Stimulated activated CD4-positive, alpha-beta T cell treated with anti-CD3 and anti-CD28 coated beads, Interleukin-4, amount 100 ng/mL, for 48 hours (primary cell): ENCODE measurements at regions not wholly inside any gene's neighbourhood (a gene's known extent, or its start where the extent isn't known, plus 50 kb on each side); places are given as distances from the start of the nearest gene placed in this dataset.
"Not testable (repeated sequence)": the region's sequence is repeated elsewhere in the genome, so short reads cannot be mapped to it uniquely, and the experiment has no call there.

ENCODE experiments used
- DNase-seq, 2 donors: peaks; one replicate each; pipeline ENCODE4 v3.0.0-alpha.2; 2020; ENCODE audit warnings: low read depth in 2 of 2

DNA sequence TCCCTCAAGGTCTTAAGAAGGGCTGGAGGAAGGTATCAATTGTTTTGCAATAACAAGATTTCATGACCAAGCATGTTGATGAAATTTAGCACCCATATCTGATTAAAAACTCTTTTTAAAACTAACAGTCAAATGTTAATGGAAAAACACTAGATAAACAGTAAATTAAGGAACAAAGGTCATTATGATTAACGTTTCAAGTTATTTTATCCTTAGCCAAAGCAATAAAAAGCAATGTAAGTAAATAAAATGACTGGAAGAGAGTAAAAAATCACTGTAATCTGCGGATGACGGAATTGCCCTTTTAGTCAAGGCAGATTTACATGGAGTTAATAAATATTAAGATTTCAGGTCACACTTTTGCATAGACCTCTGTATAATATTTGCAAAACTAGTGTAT is 179.5 kb upstream of the KLF6 start:
- DNase-seq: no peak

GRCh38 chr10:3963191-3963673 is 178.2 kb upstream of the KLF6 start:
- no peak for DNase-seq

- no peak for DNase-seq
Observed at GRCh38 chr10:3961082-3961481, 176.1 kb upstream of the KLF6 start.

DNA sequence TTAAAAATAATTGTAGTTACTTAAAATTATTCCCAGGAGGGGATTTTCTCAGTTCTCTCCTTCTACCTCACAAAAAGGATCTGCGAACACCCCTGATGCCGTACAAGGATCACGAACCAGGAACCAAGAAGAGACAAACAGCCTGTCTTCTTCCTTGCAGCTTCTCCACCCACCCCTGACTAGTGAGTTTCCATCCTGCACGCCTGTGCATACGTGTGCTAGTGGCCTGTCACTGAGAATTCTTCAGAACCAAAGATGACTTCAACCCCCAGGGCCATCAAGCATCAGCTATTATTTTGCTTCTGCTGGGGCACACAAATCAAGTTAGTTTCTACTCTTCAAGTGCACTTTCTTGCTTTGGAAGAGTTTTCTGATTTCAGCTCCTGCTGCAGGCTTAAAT is 175.5 kb upstream of the KLF6 start:
- no peak for DNase-seq

DNA sequence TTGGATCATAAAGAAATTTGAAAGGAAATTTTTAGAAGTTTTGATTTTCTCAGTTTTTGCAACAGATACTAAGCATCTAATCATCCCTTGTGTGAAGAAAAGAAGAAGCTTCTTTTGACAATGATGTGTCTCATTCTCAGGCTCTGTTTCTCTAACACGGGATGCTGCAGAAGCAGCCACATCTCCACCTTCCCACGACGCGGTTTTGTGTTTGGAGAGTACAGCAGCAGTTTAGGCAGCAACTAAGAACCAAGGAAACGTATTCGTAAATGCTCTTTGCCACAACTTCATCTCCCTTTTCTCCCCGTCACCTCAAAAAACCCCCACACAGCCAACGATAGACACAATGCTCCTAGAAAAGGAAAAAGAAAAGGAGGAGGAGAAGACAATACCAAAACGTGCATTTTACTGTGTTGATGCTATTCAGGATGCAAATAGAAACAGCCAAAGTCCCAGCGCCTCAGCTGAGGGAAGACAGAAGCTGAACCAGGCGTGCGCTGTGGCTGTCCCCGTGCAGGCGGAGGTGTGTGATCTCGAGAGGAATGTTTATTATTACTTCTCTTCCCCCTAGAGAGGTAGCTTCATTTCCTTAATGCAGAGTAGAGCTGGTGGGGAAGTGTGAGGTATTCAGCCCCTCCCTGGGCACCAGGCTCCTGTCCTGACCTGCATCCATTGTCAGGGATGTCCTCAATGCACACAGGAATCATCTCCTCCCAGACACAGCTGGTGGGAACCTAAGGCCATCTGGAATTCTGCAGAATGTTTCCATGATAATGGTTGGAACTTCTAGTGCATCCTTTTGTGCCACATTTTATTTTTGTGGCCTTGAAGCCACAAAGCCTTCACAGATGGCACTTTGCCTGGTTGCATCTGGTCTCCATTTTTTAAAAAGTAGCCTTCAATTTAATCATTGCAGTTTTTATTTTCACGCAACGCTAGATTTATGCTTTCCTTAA is 174.6 kb upstream of the KLF6 start:
- no peak for DNase-seq

GRCh38 chr10:3958472-3958996 is 173.5 kb upstream of the KLF6 start:
- no peak for DNase-seq

DNA sequence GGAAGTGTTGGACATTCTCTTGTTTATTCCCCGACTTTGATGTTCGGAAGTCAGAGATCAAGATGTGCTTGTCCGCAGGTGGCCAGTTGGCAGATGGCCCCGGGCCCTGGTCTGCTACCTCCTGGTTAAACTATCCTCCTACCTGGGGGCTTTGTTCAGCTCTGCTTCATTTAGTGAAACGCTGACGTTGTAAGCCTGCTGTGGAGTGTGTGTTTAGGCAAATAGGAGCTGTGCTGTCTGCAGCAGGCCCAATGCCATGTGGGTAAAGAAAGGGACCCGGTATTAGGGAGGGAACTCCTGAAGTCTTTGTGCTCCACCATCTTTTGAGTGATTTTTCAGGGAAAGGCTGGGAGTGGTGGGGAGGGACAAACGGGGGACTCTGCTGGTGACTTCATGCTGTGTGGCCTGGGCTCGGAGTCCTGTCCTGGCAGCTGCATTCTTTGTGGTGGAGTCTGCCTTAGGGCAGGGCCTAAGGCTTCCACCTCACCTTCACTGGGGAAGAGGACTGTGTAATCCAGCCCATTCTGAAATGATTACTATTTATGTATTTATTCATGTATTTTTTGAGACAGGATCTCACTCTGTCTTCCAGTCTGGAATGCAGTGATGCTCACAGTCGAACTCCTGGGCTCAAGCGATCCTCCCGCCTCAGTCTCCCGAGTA is 171.1 kb upstream of the KLF6 start:
- DNase-seq: no peak

DNA sequence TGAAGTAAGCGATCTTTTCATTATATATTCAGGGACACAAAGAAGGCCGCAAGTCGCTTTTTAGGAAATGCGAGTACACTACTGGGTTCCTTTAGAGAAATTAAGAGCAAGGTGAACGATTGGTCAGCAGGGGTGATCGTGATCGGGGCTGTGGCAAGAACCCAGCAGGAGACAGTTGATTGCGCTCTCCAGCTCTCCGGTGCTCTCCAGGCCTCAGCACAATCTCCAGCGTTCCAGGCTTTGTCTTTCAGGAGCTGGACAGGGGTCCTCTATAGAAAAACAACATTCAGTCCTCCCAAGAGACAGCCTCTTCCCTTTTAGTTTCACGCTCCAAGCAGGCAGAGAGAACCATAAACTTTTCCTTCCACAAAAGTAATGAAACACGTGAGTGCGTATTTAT is 170.5 kb upstream of the KLF6 start:
- no peak for DNase-seq

DNA sequence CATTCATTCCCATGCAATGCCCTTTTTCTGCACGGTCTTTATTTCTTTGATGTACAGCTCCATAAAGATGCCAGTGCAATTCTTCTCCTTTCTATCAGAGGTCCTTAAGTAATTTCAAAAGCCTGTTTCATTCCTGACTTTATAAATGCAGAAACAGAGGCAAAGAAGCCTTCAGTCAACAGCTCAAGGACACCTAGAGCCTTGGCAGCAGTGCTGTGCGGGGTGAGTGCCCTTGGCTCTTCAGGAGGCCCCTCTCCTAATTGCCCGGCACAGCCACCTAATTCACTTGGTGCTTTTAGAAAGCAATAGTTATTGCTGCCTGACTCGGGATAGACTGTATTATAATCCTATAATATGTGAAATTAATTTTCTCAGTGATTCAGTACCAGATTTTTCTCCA is 169.6 kb upstream of the KLF6 start:
- DNase-seq: no peak

DNA sequence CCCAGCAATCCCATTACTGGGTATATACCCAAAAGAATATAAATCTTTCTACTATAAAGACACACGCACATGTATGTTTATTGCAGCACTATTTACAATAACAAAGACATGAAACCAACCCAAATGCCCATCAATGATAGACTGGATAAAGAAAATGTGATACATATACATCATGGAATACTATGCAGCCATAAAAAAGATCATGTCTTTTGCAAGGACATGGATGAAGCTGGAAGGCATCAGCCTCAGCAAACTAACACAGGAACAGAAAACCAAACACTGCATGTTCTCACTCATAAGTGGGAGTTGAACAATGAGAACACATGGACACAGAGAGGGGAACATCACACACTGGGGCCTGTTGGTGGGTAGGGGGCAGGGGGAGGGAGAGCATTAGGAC is 169.0 kb upstream of the KLF6 start:
- DNase-seq: not testable (repeated sequence)

DNA sequence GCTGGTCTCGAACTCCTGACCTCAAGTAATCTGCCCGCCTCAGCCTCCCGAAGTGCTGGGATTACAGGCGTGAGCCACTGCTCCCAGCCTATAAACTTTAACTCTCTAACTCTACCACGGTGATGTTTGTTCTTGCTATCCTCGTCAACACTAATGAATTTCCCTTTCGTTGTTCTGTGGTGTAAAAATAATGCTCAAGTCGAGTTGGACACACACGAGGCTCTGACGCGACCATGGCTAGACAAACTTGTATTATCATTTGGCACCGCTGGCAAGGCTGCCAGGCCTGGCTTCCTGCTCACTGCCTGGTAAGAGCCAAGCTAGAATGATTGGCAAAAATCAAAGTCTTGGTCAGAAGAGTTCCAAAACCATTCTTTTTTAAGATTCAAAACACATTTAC is 167.0 kb upstream of the KLF6 start:
- DNase-seq: no peak

DNA sequence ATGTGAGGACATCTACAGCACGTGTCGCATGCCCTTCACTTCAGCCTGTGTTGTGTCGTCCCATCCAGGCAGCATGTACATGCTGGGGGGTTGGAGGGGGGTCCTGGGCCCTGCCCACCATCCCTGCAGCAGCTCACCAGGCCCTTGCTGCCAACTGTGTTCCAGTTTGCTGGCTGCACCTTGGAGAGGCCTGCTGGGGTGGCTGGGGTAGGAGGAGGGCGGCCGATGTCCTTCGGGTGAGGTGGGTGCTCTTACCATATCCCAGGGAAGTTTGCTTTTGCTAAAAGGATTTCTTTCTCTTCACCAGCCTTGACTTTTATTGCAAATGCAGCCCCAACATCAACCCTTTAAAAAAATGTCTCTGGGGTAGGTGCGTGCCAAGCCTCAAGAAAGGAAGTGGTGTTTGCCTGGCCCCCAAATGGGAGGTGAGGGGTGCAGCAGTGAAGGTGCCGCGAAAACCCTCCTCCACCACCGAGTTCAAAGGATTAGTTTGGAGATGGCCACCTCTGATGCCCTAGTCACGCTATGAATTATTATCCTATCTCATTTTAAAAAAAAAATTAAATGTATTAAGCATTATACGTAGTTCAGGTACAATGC is 165.8 kb upstream of the KLF6 start:
- DNase-seq: no peak

- no peak for DNase-seq
Observed at GRCh38 chr10:3949711-3950110, 164.7 kb upstream of the KLF6 start.

- DNase-seq: peak; percentile 46 to 58
Observed at GRCh38 chr10:3948843-3949242, 163.8 kb upstream of the KLF6 start.

DNA sequence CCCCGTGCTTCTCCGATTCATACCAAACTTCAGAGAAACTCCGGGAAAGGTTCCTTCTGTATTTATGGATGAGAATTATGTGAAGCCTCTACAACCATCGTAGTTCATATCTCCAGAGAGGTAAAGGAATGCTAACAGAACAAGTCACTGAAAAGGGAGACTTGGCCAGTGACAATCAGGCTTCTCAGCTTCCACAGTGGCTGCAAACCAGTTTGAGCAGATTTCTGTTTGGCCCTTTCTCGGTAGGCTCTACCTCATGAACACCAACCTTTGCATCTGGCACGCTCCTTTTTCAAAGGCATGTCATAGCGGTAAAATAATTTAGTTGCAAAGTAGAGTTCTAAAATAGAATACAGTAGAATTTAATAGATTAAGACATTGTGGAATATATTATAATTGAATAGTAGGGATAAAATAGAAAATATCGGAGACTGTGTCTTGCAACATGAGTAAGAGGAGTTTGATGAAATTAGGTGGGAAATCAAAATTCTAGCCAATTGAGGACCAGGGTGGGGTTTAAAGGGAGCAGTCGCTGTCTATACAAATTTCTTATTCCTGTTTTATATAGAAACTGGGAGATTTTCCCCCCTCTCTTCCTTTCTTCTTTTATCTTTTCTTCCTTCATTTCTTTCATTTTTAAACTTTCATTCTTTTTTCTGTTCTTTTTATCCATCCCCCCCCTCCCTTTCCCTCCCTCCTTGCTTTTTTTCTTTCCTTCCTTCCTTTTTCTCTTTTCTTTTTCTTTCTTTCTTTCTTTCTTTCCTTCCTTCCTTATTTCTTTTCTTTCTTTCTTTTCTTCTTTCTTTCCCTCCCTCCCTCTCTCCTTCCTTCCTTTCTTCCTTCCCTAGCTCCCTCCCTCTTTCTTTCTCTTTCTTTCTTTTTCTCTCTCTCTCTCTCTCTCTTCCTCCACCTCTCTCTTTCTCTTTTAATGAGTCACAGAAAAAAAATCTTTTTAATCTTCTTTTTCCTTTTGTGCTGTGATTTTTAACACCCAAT is 161.5 kb upstream of the KLF6 start:
- DNase-seq: no peak

DNA sequence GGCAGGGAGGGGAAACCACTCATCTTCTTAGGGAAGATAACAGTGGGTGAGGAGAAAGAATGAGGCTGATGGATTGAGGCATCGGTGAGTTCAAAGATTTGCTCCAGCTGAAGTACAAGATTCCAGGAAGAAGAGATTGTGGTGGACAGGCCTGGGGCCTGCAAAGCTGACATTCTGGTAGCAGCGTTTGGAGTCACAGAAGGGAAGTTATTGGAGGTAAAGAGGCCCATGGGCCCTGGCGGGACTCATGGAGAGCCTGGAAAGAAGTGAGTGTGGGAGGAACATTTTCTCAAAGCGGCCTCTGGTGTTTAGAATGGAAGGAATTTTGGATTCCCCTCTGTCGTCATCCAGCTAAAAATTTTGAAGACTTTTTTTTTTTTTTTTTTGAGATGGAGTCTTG is 160.0 kb upstream of the KLF6 start:
- DNase-seq: no peak

DNA sequence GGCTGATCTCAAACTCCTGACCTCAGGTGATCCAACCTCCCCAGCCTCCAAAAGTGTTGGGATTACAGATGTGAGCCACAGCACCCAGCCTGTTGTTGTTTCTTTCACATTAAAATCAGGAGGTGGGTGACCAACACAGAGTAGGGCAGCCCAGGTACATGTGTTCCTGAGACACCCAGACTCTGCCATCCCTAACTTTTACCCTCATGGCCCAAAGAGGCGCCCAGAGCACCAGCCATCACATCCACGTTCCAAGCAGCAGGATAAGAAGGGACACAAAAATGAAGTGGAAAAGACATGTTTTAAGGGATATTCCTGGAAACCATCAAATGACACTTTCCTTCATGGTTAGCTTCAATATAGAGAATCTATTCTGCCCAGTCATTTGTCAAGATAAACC is 159.6 kb upstream of the KLF6 start:
- DNase-seq: no peak

DNA sequence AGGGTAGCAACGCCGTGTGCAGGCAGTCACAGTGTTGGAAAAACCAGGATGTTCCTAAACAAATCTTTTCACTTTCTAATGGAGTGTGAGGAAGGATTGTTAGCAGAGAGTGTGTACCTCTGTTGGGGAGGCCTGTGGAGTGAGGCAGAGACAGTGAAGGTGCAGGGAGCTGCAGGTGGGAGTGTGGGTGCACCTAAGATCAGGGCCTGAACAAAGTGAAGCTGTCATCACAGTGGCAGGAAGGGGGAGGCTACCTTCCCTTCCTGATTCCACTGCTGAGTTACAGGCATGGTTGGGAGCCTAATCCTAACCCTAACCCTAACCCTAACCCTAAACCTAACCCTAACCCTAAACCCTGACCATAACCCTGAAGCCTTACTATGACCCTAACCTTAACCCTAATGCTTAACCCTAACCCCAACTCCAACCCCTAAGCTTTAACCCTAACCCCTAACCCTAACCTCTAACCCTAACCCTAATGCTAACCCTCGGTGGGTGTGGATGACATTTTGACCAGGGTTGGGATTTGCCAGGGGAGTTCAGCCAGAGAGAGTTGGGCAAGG is 158.8 kb upstream of the KLF6 start:
- no peak for DNase-seq

- DNase-seq: no peak
Observed at GRCh38 chr10:3942937-3943489, 158.0 kb upstream of the KLF6 start.

- DNase-seq: no peak
Observed at GRCh38 chr10:3941676-3942075, 156.7 kb upstream of the KLF6 start.
